CD4-positive, alpha-beta memory T cell (primary cell): ENCODE measurements at regions not wholly inside any gene's neighbourhood (a gene's known extent, or its start where the extent isn't known, plus 50 kb on each side); places are given as distances from the start of the nearest gene placed in this dataset.

Experiments
- CTCF ChIA-PET: fragments of 350-600 bp; sonication (Branson Sonifier 250); formaldehyde crosslinking; loops from one replicate; lab custom pipeline; 2021; ENCODE audit warnings: inconsistent platforms; ENCODE audit not compliant: partially characterized antibody; lab: Charles Lee
- POLR2A ChIA-PET: fragments of 350-600 bp; sonication (Branson Sonifier 250); formaldehyde crosslinking; loops from one replicate; lab custom pipeline; 2021; ENCODE audit not compliant: partially characterized antibody; lab: Charles Lee
- DNase-seq, 5 donors: peaks; one replicate each; pipeline versions ENCODE4 v3.0.0 to v3.0.0-alpha.2; 2020 to 2022; ENCODE audit warnings: mixed read lengths in 1 of 5
- H3K27ac ChIP-seq: one replicate; pipeline ENCODE4 v1.7.0; 2013; ENCODE audit warnings: low read depth, low read length
- H3K27me3 ChIP-seq: 2 replicates; pipeline ENCODE4 v1.7.0; 2013; ENCODE audit warnings: mild to moderate bottlenecking, low read length, moderate library complexity; ENCODE audit not compliant: insufficient read depth
- H3K36me3 ChIP-seq: 2 replicates; pipeline ENCODE4 v1.7.0; 2013; ENCODE audit warnings: mild to moderate bottlenecking, low read length, moderate library complexity; ENCODE audit not compliant: insufficient read depth
- H3K4me1 ChIP-seq: 2 replicates; pipeline ENCODE4 v1.7.0; 2013; ENCODE audit warnings: mild to moderate bottlenecking, low read length, moderate library complexity; ENCODE audit not compliant: insufficient read depth
- H3K4me3 ChIP-seq, 2 donors: one replicate each; pipeline ENCODE4 v1.7.0; 2013; ENCODE audit warnings: low read length in 2 of 2, mild to moderate bottlenecking in 1 of 2
- H3K9me3 ChIP-seq, 2 donors: one replicate each; pipeline ENCODE4 v1.7.0; 2013; ENCODE audit warnings: low read length in 2 of 2, control low read depth in 1 of 2; ENCODE audit not compliant: control insufficient read depth in 1 of 2
- H3K27ac Mint-ChIP-seq, 7 donors: one replicate each; pipeline ENCODE4 v1.8.0; 2020 to 2021; ENCODE audit warnings: mixed read lengths in 7 of 7, mild to moderate bottlenecking in 6 of 7, inconsistent platforms in 3 of 7, moderate library complexity in 3 of 7
- H3K27me3 Mint-ChIP-seq, 2 donors: one replicate each; pipeline ENCODE4 v1.8.0; 2020 to 2021; ENCODE audit warnings: mixed read lengths in 2 of 2
- H3K36me3 Mint-ChIP-seq, 2 donors: one replicate each; pipeline ENCODE4 v1.8.0; 2020 to 2021; ENCODE audit warnings: mixed read lengths in 2 of 2, inconsistent platforms in 1 of 2, mild to moderate bottlenecking in 1 of 2
- H3K4me1 Mint-ChIP-seq, 4 donors: one replicate each; pipeline ENCODE4 v1.8.0; 2020 to 2021; ENCODE audit warnings: mixed read lengths in 4 of 4, mild to moderate bottlenecking in 1 of 4
- H3K4me3 Mint-ChIP-seq, 8 donors: one replicate each; pipeline ENCODE4 v1.8.0; 2020 to 2021; ENCODE audit warnings: mixed read lengths in 8 of 8, mild to moderate bottlenecking in 7 of 8, moderate library complexity in 6 of 8, inconsistent platforms in 3 of 8
- H3K9me3 Mint-ChIP-seq, 8 donors: one replicate each; pipeline ENCODE4 v1.8.0; 2020 to 2021; ENCODE audit warnings: mixed read lengths in 8 of 8, mild to moderate bottlenecking in 5 of 8, inconsistent platforms in 3 of 8, moderate library complexity in 1 of 8
- intact Hi-C: fragments of 100-400 bp; cut with micrococcal nuclease; formaldehyde crosslinking; loops from one replicate; pipeline ENCODE4 v1.15.1; 2023

DNA sequence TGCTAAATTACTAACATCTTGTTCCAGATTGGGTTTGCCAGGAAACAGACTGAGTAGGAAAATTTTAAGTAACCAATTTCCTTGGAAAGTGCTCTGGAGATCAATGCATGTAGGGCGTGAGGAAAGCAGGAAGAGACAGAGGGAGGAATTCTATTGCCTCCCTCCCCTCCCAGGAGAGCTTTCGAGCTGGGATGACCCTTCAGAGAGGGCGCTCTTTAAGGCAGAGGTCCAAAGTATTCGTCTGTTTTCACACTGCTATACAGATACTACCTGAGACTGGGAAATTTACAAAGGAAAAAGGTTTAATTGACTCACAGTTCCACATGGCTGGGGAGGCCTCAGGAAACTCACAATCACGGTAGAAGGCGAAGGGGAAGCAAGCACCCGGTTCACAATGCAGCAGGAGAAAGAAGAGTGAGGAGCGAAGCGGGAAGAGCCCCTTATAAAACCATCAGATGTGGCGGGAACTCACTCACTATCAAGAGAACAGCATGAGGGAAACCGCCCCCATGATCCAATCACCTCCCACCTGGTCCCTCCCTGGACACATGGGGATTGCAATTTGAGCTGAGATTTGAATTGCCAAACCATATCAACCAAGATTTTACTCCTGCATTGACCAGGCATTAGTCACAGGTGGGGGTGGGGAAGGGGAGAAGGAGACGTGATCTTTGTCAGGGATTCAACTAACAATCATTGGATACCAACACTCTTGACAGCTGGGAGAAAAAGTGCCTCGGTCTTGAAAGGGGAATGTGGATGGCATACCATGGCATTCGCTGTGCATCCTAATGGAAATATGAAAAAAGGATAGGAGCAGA, 63.8 kb downstream of the SLITRK2 start:
- H3K9me3 Mint-ChIP-seq, result peaks cover 0 to 4% (median 0%) of the 10 kb centered on the region in 8 donors
- H3K27ac Mint-ChIP-seq, result no peak overlapping the region
- no peaks in the 10 kb centered on the region for H3K36me3 ChIP-seq
- H3K4me1 Mint-ChIP-seq, result no peaks in the 10 kb centered on the region
- CTCF ChIA-PET, result no interaction called here
- H3K27ac ChIP-seq, result no peak overlapping the region
- no peaks in the 10 kb centered on the region for H3K9me3 ChIP-seq
- H3K4me1 ChIP-seq, result no peaks in the 10 kb centered on the region
- POLR2A ChIA-PET, result no interaction called here
- no peaks in the 10 kb centered on the region for H3K27me3 ChIP-seq
- no peak for DNase-seq
- intact Hi-C loops, result no loop called here
- no peak overlapping the region for H3K4me3 Mint-ChIP-seq
- no peaks in the 10 kb centered on the region for H3K27me3 Mint-ChIP-seq
- no peak overlapping the region for H3K4me3 ChIP-seq
- no peaks in the 10 kb centered on the region for H3K36me3 Mint-ChIP-seq

DNA sequence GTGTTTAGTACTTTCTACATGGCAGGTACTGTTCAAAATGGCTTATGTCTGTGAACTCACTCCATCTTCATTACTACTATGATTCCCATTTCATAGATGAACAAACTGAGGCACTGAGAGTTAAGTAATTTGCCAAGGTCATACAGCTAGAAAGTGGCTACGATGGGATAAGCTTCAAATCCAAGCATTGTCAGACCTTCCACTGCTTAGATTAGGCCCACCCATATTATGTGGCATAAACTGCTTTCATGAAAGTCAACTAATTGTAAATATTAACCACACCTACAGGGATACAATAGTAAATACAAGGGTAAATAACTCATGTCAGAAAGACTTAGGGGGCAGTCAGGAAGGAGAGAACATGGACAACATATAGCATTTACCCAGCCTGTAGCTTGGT, 68.8 kb downstream of the SLITRK2 start:
- CTCF ChIA-PET, result no interaction called here
- no peaks in the 10 kb centered on the region for H3K9me3 ChIP-seq

DNA sequence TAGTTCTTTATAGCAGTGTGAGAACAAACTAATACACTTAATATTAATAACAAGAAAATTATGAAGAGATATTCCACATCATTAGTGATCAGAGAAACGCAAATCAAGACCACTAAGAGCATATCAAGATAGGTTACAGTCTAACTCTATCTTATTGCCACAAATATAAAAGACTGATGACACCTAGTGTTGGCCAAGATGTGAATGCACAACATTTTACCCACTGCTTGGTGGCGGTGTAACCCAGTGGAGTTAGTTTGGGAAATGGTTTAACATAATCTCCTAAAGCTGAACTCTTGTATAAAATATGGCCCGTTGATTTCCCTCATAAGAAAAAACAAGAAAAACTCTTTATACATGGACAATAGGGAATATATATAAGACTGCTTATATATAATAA, 92.4 kb downstream of the SLITRK2 start:
- intact Hi-C loops, result no loop called here
- CTCF ChIA-PET, result no interaction called here
- Histone ChIP-seq H3K9me3 (no peaks in the 10 kb centered on the region), H3K27me3 (no peaks in the 10 kb centered on the region), H3K4me1 (no peaks in the 10 kb centered on the region), H3K36me3 (no peaks in the 10 kb centered on the region), H3K4me3 (no peak overlapping the region), H3K27ac (no peak overlapping the region)
- Mint-ChIP-seq H3K27me3 (no peaks in the 10 kb centered on the region), H3K27ac (no peak overlapping the region), H3K9me3 (peaks cover 0 to 6% (median 0%) of the 10 kb centered on the region in 8 donors), H3K4me1 (no peaks in the 10 kb centered on the region), H3K36me3 (no peaks in the 10 kb centered on the region), H3K4me3 (no peak overlapping the region)
- DNase-seq, result no peak
- POLR2A ChIA-PET, result no interaction called here

More for the DNA sequence above, 68.8 kb downstream of the SLITRK2 start:
- Mint-ChIP-seq H3K36me3 (no peaks in the 10 kb centered on the region), H3K27ac (no peak overlapping the region), H3K4me3 (no peak overlapping the region), H3K4me1 (no peaks in the 10 kb centered on the region), H3K27me3 (no peaks in the 10 kb centered on the region), H3K9me3 (peaks cover 0 to 14% (median 0%) of the 10 kb centered on the region in 8 donors)
- H3K4me3 ChIP-seq, result no peak overlapping the region
- H3K27ac ChIP-seq, result no peak overlapping the region
- DNase-seq, result no peak
- no peaks in the 10 kb centered on the region for H3K4me1 ChIP-seq
- POLR2A ChIA-PET, result no interaction called here
- no peaks in the 10 kb centered on the region for H3K27me3 ChIP-seq
- H3K36me3 ChIP-seq, result no peaks in the 10 kb centered on the region
- intact Hi-C loops, result no loop called here

DNA sequence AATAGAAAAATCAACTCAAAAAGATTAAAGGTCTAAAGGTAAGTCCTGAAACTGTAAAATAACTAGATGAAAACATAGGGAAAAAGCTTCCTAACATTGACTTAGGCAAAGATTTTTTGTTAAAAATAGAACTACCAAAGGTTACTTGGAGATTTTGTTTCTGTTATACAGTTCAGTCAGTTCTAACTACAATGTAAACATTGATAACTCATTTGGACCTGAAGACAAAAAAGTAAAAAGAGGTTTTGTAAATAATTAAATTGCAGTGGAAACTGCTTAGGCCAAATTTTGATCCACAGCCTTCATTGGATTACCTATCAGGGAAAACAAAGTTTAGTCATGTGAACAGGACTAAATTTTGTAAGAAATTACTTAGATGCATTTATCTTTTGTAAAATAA, 101.8 kb downstream of the SLITRK2 start:
- H3K4me3 ChIP-seq, result no peak overlapping the region
- no peaks in the 10 kb centered on the region for H3K9me3 ChIP-seq
- H3K27me3 ChIP-seq, result no peaks in the 10 kb centered on the region
- Mint-ChIP-seq H3K27me3 (no peaks in the 10 kb centered on the region), H3K9me3 (peaks cover 0 to 2% (median 0%) of the 10 kb centered on the region in 8 donors), H3K4me3 (no peak overlapping the region), H3K4me1 (no peaks in the 10 kb centered on the region), H3K36me3 (no peaks in the 10 kb centered on the region), H3K27ac (no peak overlapping the region)
- no peaks in the 10 kb centered on the region for H3K4me1 ChIP-seq
- DNase-seq, result no peak
- ChIA-PET POLR2A (no interaction called here), CTCF (no interaction called here)
- intact Hi-C loops, result no loop called here
- H3K27ac ChIP-seq, result no peak overlapping the region
- no peaks in the 10 kb centered on the region for H3K36me3 ChIP-seq

DNA sequence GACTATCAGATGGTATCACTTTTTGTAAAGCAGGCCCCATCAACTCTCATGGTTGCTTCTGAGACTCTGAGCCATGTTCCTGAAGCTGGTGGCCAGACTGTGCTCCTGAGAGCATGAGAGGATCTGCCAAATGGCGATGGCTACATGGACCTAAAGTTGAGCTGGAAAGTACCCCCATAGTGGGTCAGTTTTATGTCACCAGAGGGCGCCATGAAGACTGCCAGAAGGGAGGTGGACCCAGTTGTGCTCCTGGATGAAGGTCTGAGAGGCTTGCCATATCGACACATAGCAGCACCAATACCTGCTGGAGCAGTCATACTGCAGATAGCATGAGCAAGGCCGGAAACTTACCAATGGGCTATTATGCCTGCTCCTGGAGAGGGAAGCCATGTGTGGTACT, 105.7 kb downstream of the SLITRK2 start:
- Histone ChIP-seq H3K9me3 (no peaks in the 10 kb centered on the region), H3K27ac (no peak overlapping the region), H3K4me3 (no peak overlapping the region), H3K27me3 (no peaks in the 10 kb centered on the region), H3K36me3 (no peaks in the 10 kb centered on the region), H3K4me1 (no peaks in the 10 kb centered on the region)
- ChIA-PET CTCF (no interaction called here), POLR2A (no interaction called here)
- peaks cover 0 to 6% (median under 1%) of the 10 kb centered on the region in 8 donors for H3K9me3 Mint-ChIP-seq
- no peak overlapping the region for H3K27ac Mint-ChIP-seq
- no peaks in the 10 kb centered on the region for H3K4me1 Mint-ChIP-seq
- DNase-seq, result no peak
- no peak overlapping the region for H3K4me3 Mint-ChIP-seq
- intact Hi-C loops, result no loop called here
- no peaks in the 10 kb centered on the region for H3K36me3 Mint-ChIP-seq
- H3K27me3 Mint-ChIP-seq, result no peaks in the 10 kb centered on the region

DNA sequence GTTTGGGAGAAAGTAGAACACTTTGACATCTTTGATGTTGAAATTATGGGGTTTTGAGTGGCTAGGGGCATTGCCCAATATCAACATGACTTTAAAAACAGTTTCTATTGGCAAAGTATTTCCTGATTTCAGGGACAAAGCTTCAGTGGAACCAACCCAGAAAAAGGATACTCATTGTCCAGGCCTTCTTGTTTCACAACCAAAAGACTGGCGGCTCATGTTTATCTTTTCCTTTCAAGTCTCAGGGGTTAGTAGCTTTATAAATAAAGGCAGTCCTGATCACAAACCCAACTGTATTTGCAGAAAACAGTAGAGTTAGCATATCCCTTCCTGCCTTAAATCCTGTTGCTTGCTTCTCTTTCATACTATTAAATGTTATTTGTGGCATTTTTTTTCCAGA, 119.1 kb downstream of the SLITRK2 start:
- H3K27me3 ChIP-seq, result no peaks in the 10 kb centered on the region
- POLR2A ChIA-PET, result no interaction called here
- H3K36me3 Mint-ChIP-seq, result no peaks in the 10 kb centered on the region
- H3K4me1 Mint-ChIP-seq, result no peaks in the 10 kb centered on the region
- no peaks in the 10 kb centered on the region for H3K27me3 Mint-ChIP-seq
- DNase-seq, result no peak
- no peak overlapping the region for H3K4me3 Mint-ChIP-seq
- CTCF ChIA-PET, result no interaction called here
- intact Hi-C loops, result no loop called here
- H3K27ac ChIP-seq, result no peak overlapping the region
- no peak overlapping the region for H3K4me3 ChIP-seq
- H3K4me1 ChIP-seq, result no peaks in the 10 kb centered on the region
- H3K36me3 ChIP-seq, result no peaks in the 10 kb centered on the region
- no peaks in the 10 kb centered on the region for H3K9me3 ChIP-seq
- H3K27ac Mint-ChIP-seq, result no peak overlapping the region
- H3K9me3 Mint-ChIP-seq, result peaks cover 0 to 2% (median 0%) of the 10 kb centered on the region in 8 donors

DNA sequence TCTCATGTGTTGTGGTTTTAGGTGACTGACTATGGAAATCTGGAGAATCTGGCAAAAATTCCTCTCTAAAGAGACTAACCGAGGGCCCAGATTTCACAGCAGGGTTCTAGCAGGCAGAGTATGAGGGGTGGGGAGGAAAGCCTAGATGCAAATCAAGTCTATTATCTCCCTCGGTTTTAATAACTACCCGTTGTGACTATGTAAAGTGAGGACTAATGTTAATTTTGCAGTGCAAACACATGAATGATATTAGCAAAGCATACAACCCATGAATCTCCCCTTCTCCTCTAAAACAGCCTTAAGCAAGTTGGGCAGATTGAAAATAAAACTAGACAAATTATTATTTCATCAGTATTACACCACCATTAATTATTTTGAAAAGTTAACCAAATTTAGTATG, 131.4 kb downstream of the SLITRK2 start:
- CTCF ChIA-PET, result no interaction called here
- H3K36me3 ChIP-seq, result no peaks in the 10 kb centered on the region
- Mint-ChIP-seq H3K9me3 (no peaks in the 10 kb centered on the region), H3K4me1 (no peaks in the 10 kb centered on the region), H3K27me3 (no peaks in the 10 kb centered on the region), H3K27ac (no peak overlapping the region), H3K36me3 (no peaks in the 10 kb centered on the region), H3K4me3 (no peak overlapping the region)
- H3K27me3 ChIP-seq, result no peaks in the 10 kb centered on the region
- no peaks in the 10 kb centered on the region for H3K9me3 ChIP-seq
- POLR2A ChIA-PET, result no interaction called here
- H3K4me1 ChIP-seq, result no peaks in the 10 kb centered on the region
- DNase-seq, result no peak
- H3K4me3 ChIP-seq, result no peak overlapping the region
- intact Hi-C loops, result no loop called here
- H3K27ac ChIP-seq, result no peak overlapping the region
